ENCODE measurements at regions not wholly inside any gene's neighbourhood (a gene's known extent, or its start where the extent isn't known, plus 50 kb on each side); places are given as distances from the start of the nearest gene placed in this dataset.

DNA sequence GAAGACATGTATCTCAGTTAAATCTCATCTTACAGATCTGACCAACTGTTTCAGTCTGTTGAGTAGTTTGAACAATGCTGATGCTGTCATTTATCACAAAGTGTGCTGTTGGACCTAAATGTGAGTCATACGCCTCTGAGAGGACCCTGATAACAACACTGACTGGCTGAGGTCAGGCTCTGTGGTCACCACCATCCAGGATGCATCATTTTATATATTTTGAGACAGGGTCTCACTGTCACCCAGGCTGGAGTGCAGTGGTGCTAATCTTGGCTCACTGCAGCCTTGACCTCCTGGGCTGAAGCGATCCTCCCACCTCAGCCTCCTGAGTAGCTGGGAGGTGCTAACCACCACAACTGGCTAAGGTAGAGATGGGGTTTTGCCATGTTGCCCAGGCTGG, 181.0 kb upstream of the RGS6 start (continued):
- TF ChIP-seq FOXP4 (CRISPR knock-in tag; IDR thresholded peaks at IDR 0.05) (no peak), ESRRA (CRISPR knock-in tag; IDR thresholded peaks at IDR 0.05; ENCODE audit: borderline replicate concordance) (no peak), E2F5 (CRISPR knock-in tag; IDR thresholded peaks at IDR 0.05) (no peak), GABPB1 (CRISPR knock-in tag; IDR thresholded peaks at IDR 0.05) (no peak), MYBL2 (CRISPR knock-in tag; IDR thresholded peaks at IDR 0.05) (no peak)

GRCh38 chr14:71752111-71752738, 180.0 kb upstream of the RGS6 start:
- Mint-ChIP-seq H3K27ac (no peak overlapping the region), H3K27me3 (ENCODE audit: low read depth) (peaks cover 3% of the 10 kb centered on the region; the same call in 1 of the 2 replicates), H3K36me3 (peaks cover 21% of the 10 kb centered on the region), H3K4me3 (no peak overlapping the region), H3K9me3 (peaks cover 20% of the 10 kb centered on the region), H3K4me1 (peaks cover 26% of the 10 kb centered on the region)
- no peak for DNase-seq (ENCODE audit: low spot score)
- ChIA-PET POLR2A (interaction anchor here (0.6 kb wide), 1 partner anchor 100 kb away, joined by 5 read pairs; no protein-coding TSS in a partner anchor), CTCF (interaction anchor here (0.9 to 8.4 kb wide), 28 partner anchors 8 to 943 kb away, joined by 3 to 89 read pairs (median 4); partner anchors contain the start of genes MAP3K9 and RGS6)
- no peak for TF ChIP-seq E2F4 (CRISPR knock-in tag; IDR thresholded peaks at IDR 0.05; ENCODE audit: borderline replicate concordance, low read depth)
- no peak for TF ChIP-seq ZNF121 (CRISPR knock-in tag; IDR thresholded peaks at IDR 0.05)
- TF ChIP-seq, protein P1, sequence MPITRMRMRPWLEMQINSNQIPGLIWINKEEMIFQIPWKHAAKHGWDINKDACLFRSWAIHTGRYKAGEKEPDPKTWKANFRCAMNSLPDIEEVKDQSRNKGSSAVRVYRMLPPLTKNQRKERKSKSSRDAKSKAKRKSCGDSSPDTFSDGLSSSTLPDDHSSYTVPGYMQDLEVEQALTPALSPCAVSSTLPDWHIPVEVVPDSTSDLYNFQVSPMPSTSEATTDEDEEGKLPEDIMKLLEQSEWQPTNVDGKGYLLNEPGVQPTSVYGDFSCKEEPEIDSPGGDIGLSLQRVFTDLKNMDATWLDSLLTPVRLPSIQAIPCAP (CRISPR knock-in tag; IDR thresholded peaks at IDR 0.05), result no peak
- no peak for TF ChIP-seq HMGXB4 (CRISPR knock-in tag; IDR thresholded peaks at IDR 0.05)
- TF ChIP-seq, protein P2, sequence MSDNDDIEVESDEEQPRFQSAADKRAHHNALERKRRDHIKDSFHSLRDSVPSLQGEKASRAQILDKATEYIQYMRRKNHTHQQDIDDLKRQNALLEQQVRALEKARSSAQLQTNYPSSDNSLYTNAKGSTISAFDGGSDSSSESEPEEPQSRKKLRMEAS (CRISPR knock-in tag; IDR thresholded peaks at IDR 0.05), result no peak
- TF ChIP-seq ELF4 (CRISPR knock-in tag; IDR thresholded peaks at IDR 0.05; ENCODE audit: low read depth), result no peak
- TF ChIP-seq USF2 (CRISPR knock-in tag; IDR thresholded peaks at IDR 0.05), result no peak
- TF ChIP-seq PRRX2 (CRISPR knock-in tag; IDR thresholded peaks at IDR 0.05), result no peak
- TF ChIP-seq CDX4 (CRISPR knock-in tag; IDR thresholded peaks at IDR 0.05; ENCODE audit: borderline replicate concordance), result no peak
- no peak for TF ChIP-seq JUN (CRISPR knock-in tag; IDR thresholded peaks at IDR 0.05)
- TF ChIP-seq CTCF (IDR thresholded peaks at IDR 0.05), result no peak
- TF ChIP-seq, protein P3, sequence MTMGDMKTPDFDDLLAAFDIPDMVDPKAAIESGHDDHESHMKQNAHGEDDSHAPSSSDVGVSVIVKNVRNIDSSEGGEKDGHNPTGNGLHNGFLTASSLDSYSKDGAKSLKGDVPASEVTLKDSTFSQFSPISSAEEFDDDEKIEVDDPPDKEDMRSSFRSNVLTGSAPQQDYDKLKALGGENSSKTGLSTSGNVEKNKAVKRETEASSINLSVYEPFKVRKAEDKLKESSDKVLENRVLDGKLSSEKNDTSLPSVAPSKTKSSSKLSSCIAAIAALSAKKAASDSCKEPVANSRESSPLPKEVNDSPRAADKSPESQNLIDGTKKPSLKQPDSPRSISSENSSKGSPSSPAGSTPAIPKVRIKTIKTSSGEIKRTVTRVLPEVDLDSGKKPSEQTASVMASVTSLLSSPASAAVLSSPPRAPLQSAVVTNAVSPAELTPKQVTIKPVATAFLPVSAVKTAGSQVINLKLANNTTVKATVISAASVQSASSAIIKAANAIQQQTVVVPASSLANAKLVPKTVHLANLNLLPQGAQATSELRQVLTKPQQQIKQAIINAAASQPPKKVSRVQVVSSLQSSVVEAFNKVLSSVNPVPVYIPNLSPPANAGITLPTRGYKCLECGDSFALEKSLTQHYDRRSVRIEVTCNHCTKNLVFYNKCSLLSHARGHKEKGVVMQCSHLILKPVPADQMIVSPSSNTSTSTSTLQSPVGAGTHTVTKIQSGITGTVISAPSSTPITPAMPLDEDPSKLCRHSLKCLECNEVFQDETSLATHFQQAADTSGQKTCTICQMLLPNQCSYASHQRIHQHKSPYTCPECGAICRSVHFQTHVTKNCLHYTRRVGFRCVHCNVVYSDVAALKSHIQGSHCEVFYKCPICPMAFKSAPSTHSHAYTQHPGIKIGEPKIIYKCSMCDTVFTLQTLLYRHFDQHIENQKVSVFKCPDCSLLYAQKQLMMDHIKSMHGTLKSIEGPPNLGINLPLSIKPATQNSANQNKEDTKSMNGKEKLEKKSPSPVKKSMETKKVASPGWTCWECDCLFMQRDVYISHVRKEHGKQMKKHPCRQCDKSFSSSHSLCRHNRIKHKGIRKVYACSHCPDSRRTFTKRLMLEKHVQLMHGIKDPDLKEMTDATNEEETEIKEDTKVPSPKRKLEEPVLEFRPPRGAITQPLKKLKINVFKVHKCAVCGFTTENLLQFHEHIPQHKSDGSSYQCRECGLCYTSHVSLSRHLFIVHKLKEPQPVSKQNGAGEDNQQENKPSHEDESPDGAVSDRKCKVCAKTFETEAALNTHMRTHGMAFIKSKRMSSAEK (CRISPR knock-in tag; IDR thresholded peaks at IDR 0.05; ENCODE audit: borderline replicate concordance), result no peak
- ATAC-seq, result no peak

Measured in WTC11 (cell line).